IMR-90 (cell line): ENCODE measurements at regions not wholly inside any gene's neighbourhood (a gene's known extent, or its start where the extent isn't known, plus 50 kb on each side); places are given as distances from the start of the nearest gene placed in this dataset.

Experiments used
- CEBPB ChIP-seq: IDR thresholded peaks from 2 replicates; pipeline ENCODE4 v1.6.1; 2012; ENCODE audit warnings: low read depth, low read length, improper control_type of control experiment
- CHD1 ChIP-seq: IDR thresholded peaks from 2 replicates; pipeline ENCODE4 v1.6.1; 2012; ENCODE audit warnings: low read depth, low read length, improper control_type of control experiment
- CTCF ChIP-seq: conservative IDR thresholded peaks from 2 replicates; pipeline ENCODE4 v1.5.1; 2012; ENCODE audit warnings: mild to moderate bottlenecking, low read depth, low read length, improper control_type of control experiment
- ELK1 ChIP-seq: fragments of 150-350 bp; IDR thresholded peaks from 2 replicates; pipeline ENCODE4 v1.6.1; 2016; ENCODE audit warnings: low read depth, mild to moderate bottlenecking, low read length, moderate library complexity, borderline replicate concordance
- FOS ChIP-seq: fragments of 150-350 bp; IDR thresholded peaks from 2 replicates; pipeline ENCODE4 v1.6.1; 2016; ENCODE audit warnings: low read depth, low read length
- MAFK ChIP-seq: IDR thresholded peaks from 2 replicates; pipeline ENCODE4 v1.6.1; 2012; ENCODE audit warnings: low read depth, low read length, improper control_type of control experiment
- MXI1 ChIP-seq: IDR thresholded peaks from 2 replicates; pipeline ENCODE4 v1.6.1; 2012; ENCODE audit warnings: low read depth, mild to moderate bottlenecking, low read length, moderate library complexity, borderline replicate concordance
- POLR2A ChIP-seq: IDR thresholded peaks from 2 replicates; pipeline ENCODE4 v1.6.1; 2012; ENCODE audit warnings: mild to moderate bottlenecking, low read depth, low read length
- RFX5 ChIP-seq: IDR thresholded peaks from 2 replicates; pipeline ENCODE4 v1.8.0; 2012; ENCODE audit warnings: low read depth, mild to moderate bottlenecking, low read length, moderate library complexity
- TF ChIP-seq, protein P1 (sequence below): fragments of 150-350 bp; IDR thresholded peaks from 2 replicates; pipeline ENCODE4 v1.6.1; 2017; ENCODE audit warnings: mild to moderate bottlenecking, antibody characterized with exemption, low read length, low read depth

GRCh38 chr3:76815561-76815960 lies 224.3 kb upstream of the ROBO2 start:
- TF ChIP-seq CTCF (no peak), POLR2A (no peak), CEBPB (no peak), MAFK (no peak), MXI1 (no peak), ELK1 (no peak), RFX5 (no peak), CHD1 (no peak), FOS (no peak)
- TF ChIP-seq, protein P1, sequence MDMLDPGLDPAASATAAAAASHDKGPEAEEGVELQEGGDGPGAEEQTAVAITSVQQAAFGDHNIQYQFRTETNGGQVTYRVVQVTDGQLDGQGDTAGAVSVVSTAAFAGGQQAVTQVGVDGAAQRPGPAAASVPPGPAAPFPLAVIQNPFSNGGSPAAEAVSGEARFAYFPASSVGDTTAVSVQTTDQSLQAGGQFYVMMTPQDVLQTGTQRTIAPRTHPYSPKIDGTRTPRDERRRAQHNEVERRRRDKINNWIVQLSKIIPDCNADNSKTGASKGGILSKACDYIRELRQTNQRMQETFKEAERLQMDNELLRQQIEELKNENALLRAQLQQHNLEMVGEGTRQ = no peak
